ENCODE measurements at regions not wholly inside any gene's neighbourhood (a gene's known extent, or its start where the extent isn't known, plus 50 kb on each side); places are given as distances from the start of the nearest gene placed in this dataset.

- WGBS, result 19% methylated on average over 7 of the region's 7 CpGs
- TF ChIP-seq CTCF (IDR thresholded peaks at IDR 0.05), result no peak
- TF ChIP-seq POLR2A (IDR thresholded peaks at IDR 0.05), result no peak
- no peak for TF ChIP-seq POLR2AphosphoS5 (IDR thresholded peaks at IDR 0.05)
- Histone ChIP-seq H3K4me3 (no peak overlapping the region), H3K27ac (no peak overlapping the region), H3K9me3 (no peaks in the 10 kb centered on the region), H3K27me3 (replicated peaks; ENCODE audit: insufficient read depth) (no peaks in the 10 kb centered on the region), H3K4me1 (replicated peaks) (no peaks in the 10 kb centered on the region), H3K36me3 (no peaks in the 10 kb centered on the region)
- DNase-seq (ENCODE audit: low spot score), result no peak
- intact Hi-C loops (cut with DNase I), result loop anchor here (5.0 kb wide), 1 partner anchor 39 kb away; no protein-coding TSS in a partner anchor
Measured at GRCh38 chr16:86458149-86458777, 52.1 kb upstream of the FOXF1 start.

- intact Hi-C loops (cut with DNase I), result loop anchor here (5.0 kb wide), 1 partner anchor 38 kb away; no protein-coding TSS in a partner anchor
- no peak for DNase-seq (ENCODE audit: low spot score)
- H3K36me3 ChIP-seq, result no peaks in the 10 kb centered on the region
- H3K4me1 ChIP-seq (replicated peaks), result no peaks in the 10 kb centered on the region
- TF ChIP-seq POLR2AphosphoS5 (IDR thresholded peaks at IDR 0.05) (no peak), CTCF (IDR thresholded peaks at IDR 0.05) (no peak)
- no peaks in the 10 kb centered on the region for H3K27me3 ChIP-seq (replicated peaks; ENCODE audit: insufficient read depth)
- H3K9me3 ChIP-seq, result no peaks in the 10 kb centered on the region
- no peak overlapping the region for H3K27ac ChIP-seq
- WGBS, result 47% methylated on average over 13 of the region's 13 CpGs
- no peak overlapping the region for H3K4me3 ChIP-seq
Measured at GRCh38 chr16:86459266-86459665, 51.1 kb upstream of the FOXF1 start.

Small RNA genes lying in the stretch of these regions (small RNA-seq; reads per million reads assigned to genes)
- 0 reads per million in 2 donors for gene RF00019
